CD14-positive monocyte (primary cell): ENCODE measurements at regions not wholly inside any gene's neighbourhood (a gene's known extent, or its start where the extent isn't known, plus 50 kb on each side); places are given as distances from the start of the nearest gene placed in this dataset.

Experiments used
- DNase-seq, 3 donors: peaks; one replicate each; pipeline ENCODE4 v3.0.0-alpha.2; 2011 to 2022
- H2AFZ ChIP-seq: 2 replicates; pipeline ENCODE4 v1.6.0; 2012; ENCODE audit warnings: mild to moderate bottlenecking, low read depth, low read length, inconsistent platforms; ENCODE audit not compliant: insufficient read depth, poor library complexity, severe bottlenecking
- H3K27ac ChIP-seq, 2 donors: 1 replicate in 1 of 2; 2 replicates in 1 of 2; pipeline ENCODE4 v1.5.1; 2012 to 2013; ENCODE audit warnings: low read length in 2 of 2, control low read depth in 1 of 2, inconsistent platforms in 1 of 2, low read depth in 1 of 2, mild to moderate bottlenecking in 1 of 2
- H3K27me3 ChIP-seq, 2 donors: one replicate each; pipeline versions ENCODE4 v1.6.0 to v1.6.1; 2011 to 2013; ENCODE audit warnings: low read length in 2 of 2; ENCODE audit not compliant: control insufficient read depth in 2 of 2, insufficient read depth in 2 of 2
- H3K36me3 ChIP-seq, 2 donors: replicated peaks in 1 of 2; 1 replicate in 1 of 2; 2 replicates in 1 of 2; pipeline versions ENCODE4 v1.5.1 to v1.6.1; 2012 to 2013; ENCODE audit warnings: low read length in 2 of 2, control low read depth in 1 of 2, inconsistent platforms in 1 of 2, mild to moderate bottlenecking in 1 of 2; ENCODE audit not compliant: insufficient read depth in 2 of 2, control insufficient read depth in 1 of 2
- H3K4me1 ChIP-seq, 2 donors: 1 replicate in 1 of 2; 2 replicates in 1 of 2; pipeline versions ENCODE4 v1.5.1 to v1.6.1; 2012 to 2013; ENCODE audit warnings: low read length in 2 of 2, control low read depth in 1 of 2, inconsistent platforms in 1 of 2, mild to moderate bottlenecking in 1 of 2, moderate library complexity in 1 of 2; ENCODE audit not compliant: insufficient read depth in 2 of 2, control insufficient read depth in 1 of 2
- H3K4me2 ChIP-seq: replicated peaks from 2 replicates; pipeline ENCODE3; 2012; ENCODE audit warnings: low read length, moderate library complexity, mild to moderate bottlenecking; ENCODE audit not compliant: poor library complexity, severe bottlenecking; ENCODE audit errors: extremely low read depth
- H3K4me3 ChIP-seq, 3 experiments: fragments of 200-600 bp in 1 of 3; sonication (generic) in 1 of 3; replicated peaks in 1 of 3; 1 replicate in 2 of 3; 2 replicates in 1 of 3; pipeline ENCODE4 v1.5.1; 2011 to 2013; ENCODE audit warnings: low read length in 3 of 3, mild to moderate bottlenecking in 3 of 3, control low read depth in 2 of 3, low read depth in 2 of 3, inconsistent platforms in 1 of 3, moderate library complexity in 1 of 3
- H3K79me2 ChIP-seq: 2 replicates; pipeline ENCODE4 v1.6.0; 2012; ENCODE audit warnings: mild to moderate bottlenecking, control low read depth, inconsistent platforms, low read length, moderate library complexity; ENCODE audit not compliant: insufficient read depth
- H3K9ac ChIP-seq: 2 replicates; pipeline ENCODE4 v1.6.0; 2017; ENCODE audit warnings: low read length, mild to moderate bottlenecking; ENCODE audit not compliant: insufficient read depth, poor library complexity, severe bottlenecking
- H3K9me3 ChIP-seq, 2 donors: replicated peaks in 1 of 2; 1 replicate in 1 of 2; 2 replicates in 1 of 2; pipeline versions ENCODE4 v1.5.1 to v1.6.1; 2012 to 2013; ENCODE audit warnings: low read length in 2 of 2, control low read depth in 1 of 2; ENCODE audit not compliant: control insufficient read depth in 1 of 2, insufficient read depth in 1 of 2
- H4K20me1 ChIP-seq: 2 replicates; pipeline ENCODE4 v1.6.0; 2012; ENCODE audit warnings: mild to moderate bottlenecking, low read length, control low read depth, moderate library complexity; ENCODE audit not compliant: insufficient read depth
- H3K27ac Mint-ChIP-seq, 7 donors: one replicate each; pipeline ENCODE4 v1.8.0; 2020; ENCODE audit warnings: mild to moderate bottlenecking in 7 of 7, mixed read lengths in 7 of 7, moderate library complexity in 6 of 7, inconsistent platforms in 2 of 7
- H3K27me3 Mint-ChIP-seq, 3 donors: one replicate each; pipeline ENCODE4 v1.8.0; 2021 to 2022; ENCODE audit warnings: low read depth in 3 of 3, mild to moderate bottlenecking in 3 of 3, mixed read lengths in 3 of 3, moderate library complexity in 3 of 3, inconsistent platforms in 1 of 3
- H3K36me3 Mint-ChIP-seq, 2 donors: one replicate each; pipeline ENCODE4 v1.8.0; 2020; ENCODE audit warnings: mixed read lengths in 2 of 2, inconsistent platforms in 1 of 2, mild to moderate bottlenecking in 1 of 2
- H3K4me1 Mint-ChIP-seq: one replicate; pipeline ENCODE4 v1.8.0; 2020; ENCODE audit warnings: mild to moderate bottlenecking, mixed read lengths
- H3K4me3 Mint-ChIP-seq, 2 donors: one replicate each; pipeline ENCODE4 v1.8.0; 2020; ENCODE audit warnings: mild to moderate bottlenecking in 2 of 2, mixed read lengths in 2 of 2, moderate library complexity in 1 of 2
- H3K9me3 Mint-ChIP-seq, 7 donors: one replicate each; pipeline ENCODE4 v1.8.0; 2020 to 2022; ENCODE audit warnings: mixed read lengths in 7 of 7, mild to moderate bottlenecking in 6 of 7, moderate library complexity in 6 of 7, inconsistent platforms in 2 of 7
- WGBS: methylation state at CpG from one replicate; pipeline ENCODE4 v1.1.5; 2013; ENCODE audit warnings: missing lambda C conversion rate; ENCODE audit not compliant: insufficient coverage; 5-methylcytosine and 5-hydroxymethylcytosine counted together
- intact Hi-C, 2 donors: fragments of 100-400 bp; cut with micrococcal nuclease; formaldehyde crosslinking; loops; one replicate each; pipeline versions ENCODE4 v1.15.0 to v1.15.1; 2023
- TF ChIP-seq, protein P1 (sequence below): fragments of 200-600 bp; IDR thresholded peaks from one replicate; pipeline ENCODE4 v1.8.0; 2022; ENCODE audit warnings: antibody characterized with exemption, mild to moderate bottlenecking

DNA sequence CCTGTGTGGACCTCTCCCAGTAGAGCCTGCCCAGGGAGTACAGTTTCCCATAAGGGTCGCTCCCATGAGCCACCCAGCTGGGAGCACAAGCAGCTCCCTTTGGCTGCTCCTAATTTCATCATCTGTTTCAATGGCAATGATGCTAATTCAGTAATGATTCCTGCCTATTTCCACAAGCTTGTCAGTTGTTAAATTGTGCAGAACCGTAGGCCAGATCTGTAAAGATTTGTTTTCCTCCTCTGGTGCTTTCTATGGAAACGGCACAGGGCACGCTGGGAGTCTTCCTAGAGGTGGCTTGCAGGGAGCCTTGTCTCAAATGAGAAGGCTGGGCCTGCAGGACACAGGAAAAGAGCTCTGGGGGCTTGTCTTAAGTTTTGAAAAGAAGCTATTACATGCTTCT is 223.7 kb downstream of the CBLN1 start:
- Mint-ChIP-seq H3K36me3 (no peaks in the 10 kb centered on the region), H3K4me3 (no peak overlapping the region), H3K27ac (no peak overlapping the region), H3K27me3 (peaks cover 0 to 4% (median 0%) of the 10 kb centered on the region in 3 donors), H3K9me3 (no peaks in the 10 kb centered on the region), H3K4me1 (no peaks in the 10 kb centered on the region)
- H3K27me3 ChIP-seq = no peaks in the 10 kb centered on the region
- no peak overlapping the region for H2AFZ ChIP-seq
- no peaks in the 10 kb centered on the region for H3K36me3 ChIP-seq
- H3K27ac ChIP-seq = no peak overlapping the region
- H3K79me2 ChIP-seq = no peaks in the 10 kb centered on the region
- H3K4me1 ChIP-seq = no peaks in the 10 kb centered on the region
- 78% methylated on average over 3 of the region's 4 CpGs for WGBS
- H3K9ac ChIP-seq = no peak overlapping the region
- intact Hi-C loops = no loop called here
- no peak for DNase-seq
- H3K4me3 ChIP-seq = no peak overlapping the region
- no peak overlapping the region for H3K4me2 ChIP-seq
- H4K20me1 ChIP-seq = no peaks in the 10 kb centered on the region
- H3K9me3 ChIP-seq = no peaks in the 10 kb centered on the region
- TF ChIP-seq, protein P1, sequence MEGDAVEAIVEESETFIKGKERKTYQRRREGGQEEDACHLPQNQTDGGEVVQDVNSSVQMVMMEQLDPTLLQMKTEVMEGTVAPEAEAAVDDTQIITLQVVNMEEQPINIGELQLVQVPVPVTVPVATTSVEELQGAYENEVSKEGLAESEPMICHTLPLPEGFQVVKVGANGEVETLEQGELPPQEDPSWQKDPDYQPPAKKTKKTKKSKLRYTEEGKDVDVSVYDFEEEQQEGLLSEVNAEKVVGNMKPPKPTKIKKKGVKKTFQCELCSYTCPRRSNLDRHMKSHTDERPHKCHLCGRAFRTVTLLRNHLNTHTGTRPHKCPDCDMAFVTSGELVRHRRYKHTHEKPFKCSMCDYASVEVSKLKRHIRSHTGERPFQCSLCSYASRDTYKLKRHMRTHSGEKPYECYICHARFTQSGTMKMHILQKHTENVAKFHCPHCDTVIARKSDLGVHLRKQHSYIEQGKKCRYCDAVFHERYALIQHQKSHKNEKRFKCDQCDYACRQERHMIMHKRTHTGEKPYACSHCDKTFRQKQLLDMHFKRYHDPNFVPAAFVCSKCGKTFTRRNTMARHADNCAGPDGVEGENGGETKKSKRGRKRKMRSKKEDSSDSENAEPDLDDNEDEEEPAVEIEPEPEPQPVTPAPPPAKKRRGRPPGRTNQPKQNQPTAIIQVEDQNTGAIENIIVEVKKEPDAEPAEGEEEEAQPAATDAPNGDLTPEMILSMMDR = no peak

DNA sequence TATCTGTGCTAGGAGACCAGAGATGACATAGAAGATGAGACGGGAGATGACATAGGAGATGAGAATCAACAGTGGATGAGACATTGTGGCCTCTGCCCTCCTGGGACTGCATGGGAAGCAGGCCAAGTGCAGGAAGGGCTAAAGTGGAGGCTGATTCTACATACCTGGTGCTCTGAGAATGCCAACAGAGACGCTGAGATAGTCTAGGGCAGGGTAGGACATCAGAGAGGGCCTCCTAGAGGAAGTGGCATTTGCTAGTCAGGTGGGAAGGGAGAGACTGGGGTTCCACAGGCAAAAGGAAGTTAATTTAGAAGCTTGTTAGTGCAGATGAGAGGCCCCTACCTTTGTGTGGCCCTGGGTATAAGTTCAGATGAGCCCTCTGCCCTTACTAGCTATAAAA is 224.2 kb downstream of the CBLN1 start:
- WGBS = 53% methylated on average over 2 of the region's 2 CpGs
- no peaks in the 10 kb centered on the region for H3K36me3 Mint-ChIP-seq

More for the DNA sequence above, 224.2 kb downstream of the CBLN1 start:
- H3K4me3 Mint-ChIP-seq = no peak overlapping the region
- Histone ChIP-seq H4K20me1 (no peaks in the 10 kb centered on the region), H3K4me1 (no peaks in the 10 kb centered on the region), H3K4me2 (no peak overlapping the region), H3K27ac (no peak overlapping the region), H3K9ac (no peak overlapping the region), H3K36me3 (no peaks in the 10 kb centered on the region), H2AFZ (no peak overlapping the region), H3K27me3 (no peaks in the 10 kb centered on the region), H3K9me3 (no peaks in the 10 kb centered on the region), H3K79me2 (no peaks in the 10 kb centered on the region), H3K4me3 (no peak overlapping the region)
- DNase-seq = no peak
- TF ChIP-seq, protein P1 = no peak
- intact Hi-C loops = no loop called here
- no peak overlapping the region for H3K27ac Mint-ChIP-seq
- peaks cover 0 to 4% (median 0%) of the 10 kb centered on the region in 3 donors for H3K27me3 Mint-ChIP-seq
- H3K9me3 Mint-ChIP-seq = no peaks in the 10 kb centered on the region
- no peaks in the 10 kb centered on the region for H3K4me1 Mint-ChIP-seq
